ENCODE measurements at regions not wholly inside any gene's neighbourhood (a gene's known extent, or its start where the extent isn't known, plus 50 kb on each side); places are given as distances from the start of the nearest gene placed in this dataset.

- no peaks in the 10 kb centered on the region for H3K4me1 Mint-ChIP-seq (ENCODE audit: low read depth in 2 of 2)
- peaks cover 9% of the 10 kb centered on the region for H3K9me3 Mint-ChIP-seq
- ATAC-seq (no peak), DNase-seq (ENCODE audit: low spot score) (no peak)
- H3K27me3 Mint-ChIP-seq = no peaks in the 10 kb centered on the region
- no peak overlapping the region for H3K27ac Mint-ChIP-seq
- no peaks in the 10 kb centered on the region for H3K36me3 Mint-ChIP-seq
- H3K4me3 Mint-ChIP-seq = no peak overlapping the region
These were observed 51.5 kb upstream of the GRM3 start for GRCh38 chr7:86592185-86592584.

GRCh38 chr7:86574006-86574405, 69.7 kb upstream of the GRM3 start:
- Mint-ChIP-seq H3K27ac (no peak overlapping the region), H3K4me3 (no peak overlapping the region), H3K9me3 (peaks cover 23% of the 10 kb centered on the region), H3K36me3 (peaks cover 18% of the 10 kb centered on the region), H3K27me3 (no peaks in the 10 kb centered on the region), H3K4me1 (ENCODE audit: low read depth in 2 of 2) (no peaks in the 10 kb centered on the region)
- no peak for ATAC-seq
- DNase-seq (ENCODE audit: low spot score) = no peak

GRCh38 chr7:86558680-86559501, 84.8 kb upstream of the GRM3 start:
- DNase-seq (ENCODE audit: low spot score) (no peak), ATAC-seq (no peak)
- no peaks in the 10 kb centered on the region for H3K27me3 Mint-ChIP-seq
- H3K9me3 Mint-ChIP-seq = peaks cover 8% of the 10 kb centered on the region
- H3K4me1 Mint-ChIP-seq (ENCODE audit: low read depth in 2 of 2) = no peaks in the 10 kb centered on the region
- H3K27ac Mint-ChIP-seq = no peak overlapping the region
- no peaks in the 10 kb centered on the region for H3K36me3 Mint-ChIP-seq
- H3K4me3 Mint-ChIP-seq = no peak overlapping the region

- no peak overlapping the region for H3K27ac Mint-ChIP-seq
- H3K36me3 Mint-ChIP-seq = no peaks in the 10 kb centered on the region
- ATAC-seq = no peak
- H3K9me3 Mint-ChIP-seq = peaks cover 25% of the 10 kb centered on the region
- no peak overlapping the region for H3K4me3 Mint-ChIP-seq
- no peak for DNase-seq (ENCODE audit: low spot score)
- no peaks in the 10 kb centered on the region for H3K27me3 Mint-ChIP-seq
- H3K4me1 Mint-ChIP-seq (ENCODE audit: low read depth in 2 of 2) = no peaks in the 10 kb centered on the region
These were observed 109.1 kb upstream of the GRM3 start for GRCh38 chr7:86534641-86535040.

GRCh38 chr7:86504229-86504628, 139.5 kb upstream of the GRM3 start:
- Mint-ChIP-seq H3K27ac (no peak overlapping the region), H3K4me1 (ENCODE audit: low read depth in 2 of 2) (no peaks in the 10 kb centered on the region), H3K4me3 (no peak overlapping the region), H3K36me3 (no peaks in the 10 kb centered on the region), H3K27me3 (no peaks in the 10 kb centered on the region), H3K9me3 (peaks cover 7% of the 10 kb centered on the region)
- DNase-seq (ENCODE audit: low spot score) (no peak), ATAC-seq (no peak)

GRCh38 chr7:86499986-86500385, 143.7 kb upstream of the GRM3 start:
- H3K4me1 Mint-ChIP-seq (ENCODE audit: low read depth in 2 of 2) = no peaks in the 10 kb centered on the region
- DNase-seq (ENCODE audit: low spot score) (no peak), ATAC-seq (no peak)
- no peak overlapping the region for H3K4me3 Mint-ChIP-seq
- no peaks in the 10 kb centered on the region for H3K36me3 Mint-ChIP-seq
- H3K27me3 Mint-ChIP-seq = no peaks in the 10 kb centered on the region
- no peak overlapping the region for H3K27ac Mint-ChIP-seq
- peaks cover 9% of the 10 kb centered on the region for H3K9me3 Mint-ChIP-seq

GRCh38 chr7:86485827-86486226, 157.9 kb upstream of the GRM3 start:
- Mint-ChIP-seq H3K27ac (no peak overlapping the region), H3K4me1 (ENCODE audit: low read depth in 2 of 2) (no peaks in the 10 kb centered on the region), H3K36me3 (no peaks in the 10 kb centered on the region), H3K27me3 (no peaks in the 10 kb centered on the region), H3K4me3 (no peak overlapping the region), H3K9me3 (peaks cover 2% of the 10 kb centered on the region)
- ATAC-seq = no peak
- DNase-seq (ENCODE audit: low spot score) = no peak

GRCh38 chr7:86479144-86479543, 164.6 kb upstream of the GRM3 start:
- DNase-seq (ENCODE audit: low spot score) (no peak), ATAC-seq (no peak)
- Mint-ChIP-seq H3K27me3 (no peaks in the 10 kb centered on the region), H3K4me1 (ENCODE audit: low read depth in 2 of 2) (no peaks in the 10 kb centered on the region), H3K36me3 (no peaks in the 10 kb centered on the region), H3K27ac (no peak overlapping the region), H3K9me3 (peaks cover 5% of the 10 kb centered on the region), H3K4me3 (no peak overlapping the region)

GRCh38 chr7:86477343-86477935, 166.3 kb upstream of the GRM3 start:
- H3K9me3 Mint-ChIP-seq = peaks cover 5% of the 10 kb centered on the region
- no peaks in the 10 kb centered on the region for H3K27me3 Mint-ChIP-seq
- ATAC-seq = no peak

GRCh38 chr7:86470763-86471162, 172.9 kb upstream of the GRM3 start:
- no peaks in the 10 kb centered on the region for H3K4me1 Mint-ChIP-seq (ENCODE audit: low read depth in 2 of 2)
- no peak overlapping the region for H3K4me3 Mint-ChIP-seq
- ATAC-seq = no peak
- peaks cover 3% of the 10 kb centered on the region for H3K9me3 Mint-ChIP-seq
- no peak for DNase-seq (ENCODE audit: low spot score)
- no peaks in the 10 kb centered on the region for H3K27me3 Mint-ChIP-seq
- no peak overlapping the region for H3K27ac Mint-ChIP-seq
- no peaks in the 10 kb centered on the region for H3K36me3 Mint-ChIP-seq

More at GRCh38 chr7:86477343-86477935, 166.3 kb upstream of the GRM3 start:
- Mint-ChIP-seq H3K4me3 (no peak overlapping the region), H3K36me3 (no peaks in the 10 kb centered on the region), H3K4me1 (ENCODE audit: low read depth in 2 of 2) (no peaks in the 10 kb centered on the region), H3K27ac (no peak overlapping the region)
- DNase-seq (ENCODE audit: low spot score) = no peak

- H3K4me1 Mint-ChIP-seq (ENCODE audit: low read depth in 2 of 2) = no peaks in the 10 kb centered on the region
- H3K36me3 Mint-ChIP-seq = no peaks in the 10 kb centered on the region
- ATAC-seq (no peak), DNase-seq (ENCODE audit: low spot score) (no peak)
- H3K9me3 Mint-ChIP-seq = no peaks in the 10 kb centered on the region
- no peak overlapping the region for H3K27ac Mint-ChIP-seq
- no peak overlapping the region for H3K4me3 Mint-ChIP-seq
- H3K27me3 Mint-ChIP-seq = no peaks in the 10 kb centered on the region
These were observed 173.9 kb upstream of the GRM3 start for GRCh38 chr7:86469680-86470295.

GRCh38 chr7:86454753-86455152, 189.0 kb upstream of the GRM3 start:
- H3K27ac Mint-ChIP-seq = no peak overlapping the region
- H3K36me3 Mint-ChIP-seq = no peaks in the 10 kb centered on the region
- ATAC-seq (no peak), DNase-seq (ENCODE audit: low spot score) (no peak)
- no peaks in the 10 kb centered on the region for H3K27me3 Mint-ChIP-seq
- H3K9me3 Mint-ChIP-seq = peaks cover 5% of the 10 kb centered on the region
- H3K4me1 Mint-ChIP-seq (ENCODE audit: low read depth in 2 of 2) = no peaks in the 10 kb centered on the region
- H3K4me3 Mint-ChIP-seq = no peak overlapping the region

GRCh38 chr7:86453454-86453853, 190.3 kb upstream of the GRM3 start:
- no peaks in the 10 kb centered on the region for H3K36me3 Mint-ChIP-seq
- H3K27ac Mint-ChIP-seq = no peak overlapping the region
- H3K27me3 Mint-ChIP-seq = no peaks in the 10 kb centered on the region
- no peak for DNase-seq (ENCODE audit: low spot score)
- H3K4me1 Mint-ChIP-seq (ENCODE audit: low read depth in 2 of 2) = no peaks in the 10 kb centered on the region
- no peak overlapping the region for H3K4me3 Mint-ChIP-seq
- peaks cover 5% of the 10 kb centered on the region for H3K9me3 Mint-ChIP-seq
- no peak for ATAC-seq

- Mint-ChIP-seq H3K36me3 (peaks cover 5% of the 10 kb centered on the region), H3K27ac (no peak overlapping the region), H3K4me1 (ENCODE audit: low read depth in 2 of 2) (no peaks in the 10 kb centered on the region), H3K27me3 (no peaks in the 10 kb centered on the region), H3K4me3 (no peak overlapping the region), H3K9me3 (peaks cover 16% of the 10 kb centered on the region)
- DNase-seq (ENCODE audit: low spot score) (no peak), ATAC-seq (no peak)
These were observed 194.9 kb upstream of the GRM3 start for GRCh38 chr7:86448856-86449255.

Data from natural killer cell treated with Interleukin-12 subunit alpha and Interleukin-12 subunit beta and Interleukin-15 and Interleukin-18, amount 100 ng/mL, for 72 hours (primary cell).